Nephron progenitor cell (in vitro differentiated cells): ENCODE measurements at regions not wholly inside any gene's neighbourhood (a gene's known extent, or its start where the extent isn't known, plus 50 kb on each side); places are given as distances from the start of the nearest gene placed in this dataset.

Source experiments
- DNase-seq: peaks from one replicate; pipeline ENCODE4 v3.0.0; 2021
- H3K27ac Mint-ChIP-seq: 2 replicates; pipeline ENCODE4 v1.8.0; 2021; ENCODE audit warnings: mild to moderate bottlenecking, moderate library complexity, mixed read lengths
- H3K27me3 Mint-ChIP-seq: 2 replicates; pipeline ENCODE4 v1.8.0; 2021; ENCODE audit warnings: mild to moderate bottlenecking, low read depth, mixed read lengths; ENCODE audit not compliant: poor library complexity
- H3K36me3 Mint-ChIP-seq: 2 replicates; pipeline ENCODE4 v1.8.0; 2021; ENCODE audit warnings: low read depth, mixed read lengths
- H3K4me1 Mint-ChIP-seq: 2 replicates; pipeline ENCODE4 v1.8.0; 2021; ENCODE audit warnings: mixed read lengths
- H3K4me3 Mint-ChIP-seq: 2 replicates; pipeline ENCODE4 v1.8.0; 2021; ENCODE audit warnings: mild to moderate bottlenecking, moderate library complexity, mixed read lengths
- H3K9me3 Mint-ChIP-seq: 2 replicates; pipeline ENCODE4 v1.8.0; 2021; ENCODE audit warnings: mild to moderate bottlenecking, moderate library complexity, mixed read lengths
- TF ChIP-seq, protein P1 (sequence below): fragments of 200-600 bp; sonication (generic); IDR thresholded peaks from 2 replicates; pipeline ENCODE4 v1.5.0; 2021; ENCODE audit warnings: antibody characterized with exemption

DNA sequence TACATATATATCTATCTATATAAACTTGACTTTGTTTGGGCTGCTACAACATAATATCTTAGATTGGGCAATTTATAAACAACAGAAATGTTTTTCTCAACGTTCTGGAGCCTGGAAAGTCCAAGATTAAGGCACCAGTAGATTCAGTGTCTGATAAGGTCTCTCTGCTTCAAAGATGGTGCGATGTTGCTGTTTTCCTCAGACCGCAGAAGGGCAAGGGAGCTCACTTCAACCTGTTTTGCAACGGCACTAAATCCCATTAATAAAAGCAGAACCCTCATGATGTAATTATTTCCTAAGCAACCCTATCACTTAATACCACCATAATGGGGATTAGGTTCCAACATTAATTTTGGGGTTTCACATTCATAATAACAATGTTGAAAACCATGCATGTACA, 1134.8 kb downstream of the NSUN3 start:
- H3K9me3 Mint-ChIP-seq: no peaks in the 10 kb centered on the region
- no peak overlapping the region for H3K27ac Mint-ChIP-seq

DNA sequence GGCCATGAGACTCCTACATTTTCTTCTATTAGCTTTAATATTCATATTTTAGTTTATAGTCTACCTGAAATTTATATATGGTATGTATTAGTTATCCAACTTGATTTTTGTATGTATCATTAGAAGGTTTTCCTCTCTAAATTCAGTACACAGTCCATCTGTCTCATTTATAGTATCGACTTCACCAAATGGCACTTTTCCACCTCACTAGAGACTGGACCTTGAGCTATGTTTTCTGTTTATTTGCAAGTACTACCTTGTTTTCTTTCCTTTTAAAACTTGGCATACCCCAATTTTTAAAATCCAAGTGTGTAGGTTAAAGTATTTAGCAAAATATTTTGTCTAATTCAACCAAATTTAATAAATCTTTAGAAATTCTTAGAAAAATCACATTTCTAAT, 1137.5 kb downstream of the NSUN3 start:
- Mint-ChIP-seq H3K27me3 (no peaks in the 10 kb centered on the region), H3K36me3 (no peaks in the 10 kb centered on the region), H3K4me1 (no peaks in the 10 kb centered on the region), H3K27ac (no peak overlapping the region), H3K9me3 (no peaks in the 10 kb centered on the region), H3K4me3 (no peak overlapping the region)
- TF ChIP-seq, protein P1, sequence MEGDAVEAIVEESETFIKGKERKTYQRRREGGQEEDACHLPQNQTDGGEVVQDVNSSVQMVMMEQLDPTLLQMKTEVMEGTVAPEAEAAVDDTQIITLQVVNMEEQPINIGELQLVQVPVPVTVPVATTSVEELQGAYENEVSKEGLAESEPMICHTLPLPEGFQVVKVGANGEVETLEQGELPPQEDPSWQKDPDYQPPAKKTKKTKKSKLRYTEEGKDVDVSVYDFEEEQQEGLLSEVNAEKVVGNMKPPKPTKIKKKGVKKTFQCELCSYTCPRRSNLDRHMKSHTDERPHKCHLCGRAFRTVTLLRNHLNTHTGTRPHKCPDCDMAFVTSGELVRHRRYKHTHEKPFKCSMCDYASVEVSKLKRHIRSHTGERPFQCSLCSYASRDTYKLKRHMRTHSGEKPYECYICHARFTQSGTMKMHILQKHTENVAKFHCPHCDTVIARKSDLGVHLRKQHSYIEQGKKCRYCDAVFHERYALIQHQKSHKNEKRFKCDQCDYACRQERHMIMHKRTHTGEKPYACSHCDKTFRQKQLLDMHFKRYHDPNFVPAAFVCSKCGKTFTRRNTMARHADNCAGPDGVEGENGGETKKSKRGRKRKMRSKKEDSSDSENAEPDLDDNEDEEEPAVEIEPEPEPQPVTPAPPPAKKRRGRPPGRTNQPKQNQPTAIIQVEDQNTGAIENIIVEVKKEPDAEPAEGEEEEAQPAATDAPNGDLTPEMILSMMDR: no peak
- DNase-seq: no peak

More for the DNA sequence above, 1134.8 kb downstream of the NSUN3 start:
- no peaks in the 10 kb centered on the region for H3K27me3 Mint-ChIP-seq
- TF ChIP-seq, protein P1: no peak
- DNase-seq: no peak
- H3K36me3 Mint-ChIP-seq: no peaks in the 10 kb centered on the region
- no peak overlapping the region for H3K4me3 Mint-ChIP-seq
- no peaks in the 10 kb centered on the region for H3K4me1 Mint-ChIP-seq

DNA sequence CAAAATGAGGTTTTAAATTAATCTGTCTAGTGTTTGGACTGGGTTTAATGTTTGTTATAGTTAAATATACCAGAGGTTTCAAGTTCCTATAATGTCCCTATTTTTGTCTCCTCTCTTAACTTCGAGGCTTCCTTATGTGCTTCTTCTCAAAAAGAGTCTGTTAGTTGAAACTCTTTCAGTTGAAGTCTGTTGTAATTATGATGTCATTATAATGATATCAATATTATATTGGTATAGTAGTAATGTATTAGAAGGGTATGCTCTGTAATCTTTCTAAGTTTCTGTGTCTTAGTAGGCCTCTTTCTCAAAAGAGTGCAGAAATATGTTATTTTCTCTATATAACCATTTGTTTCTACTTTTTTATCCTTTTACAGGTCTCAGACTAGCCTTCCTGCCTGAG, 1148.0 kb downstream of the NSUN3 start:
- H3K4me1 Mint-ChIP-seq: no peaks in the 10 kb centered on the region
- DNase-seq: no peak
- no peaks in the 10 kb centered on the region for H3K36me3 Mint-ChIP-seq
- H3K27ac Mint-ChIP-seq: no peak overlapping the region
- no peaks in the 10 kb centered on the region for H3K27me3 Mint-ChIP-seq
- peaks cover 6% of the 10 kb centered on the region for H3K9me3 Mint-ChIP-seq
- TF ChIP-seq, protein P1: no peak
- H3K4me3 Mint-ChIP-seq: no peak overlapping the region

DNA sequence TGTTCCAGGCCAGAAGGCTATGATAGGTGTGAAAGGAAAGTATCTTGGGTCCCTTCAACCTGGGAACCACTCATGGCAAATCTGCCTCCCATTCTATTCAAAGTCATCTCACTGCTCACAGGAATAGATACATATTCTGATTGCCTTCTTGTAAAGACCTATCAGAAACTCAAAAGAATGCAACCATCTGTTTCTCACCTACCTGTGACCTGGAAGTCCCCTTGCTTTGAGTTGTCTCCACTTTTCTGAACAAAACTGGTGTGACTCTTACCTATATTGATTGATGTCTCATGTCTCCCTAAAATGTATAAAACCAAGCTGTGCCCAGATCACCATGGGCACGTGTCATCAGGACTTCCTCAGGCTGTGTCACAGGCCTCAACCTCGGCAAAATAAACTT, 1149.3 kb downstream of the NSUN3 start:
- Mint-ChIP-seq H3K36me3 (no peaks in the 10 kb centered on the region), H3K27me3 (no peaks in the 10 kb centered on the region), H3K27ac (no peak overlapping the region)

DNA sequence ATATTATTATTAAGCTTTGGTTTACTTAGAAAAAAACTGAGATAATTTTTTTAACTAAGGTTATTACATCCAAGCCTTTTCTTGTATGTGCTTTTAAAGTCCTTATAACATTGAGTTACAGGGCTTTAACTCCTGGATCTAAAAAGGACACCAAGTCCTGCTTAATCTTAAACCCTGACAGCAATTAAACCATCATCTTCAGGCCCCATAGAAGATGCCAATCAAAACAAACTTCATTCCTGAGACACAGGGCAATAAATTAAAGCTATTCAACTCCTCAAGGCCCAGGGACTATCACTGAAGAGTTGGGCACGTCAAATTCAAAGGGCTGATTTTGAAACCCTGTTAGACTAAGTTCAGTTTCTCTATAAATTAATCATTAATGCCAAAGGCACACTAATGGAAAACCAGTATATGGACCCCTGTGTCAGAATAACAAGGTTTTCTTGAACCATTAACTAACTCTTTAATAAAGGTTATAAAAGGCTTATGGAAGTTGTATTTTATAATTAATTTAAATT, 1152.6 kb downstream of the NSUN3 start:
- DNase-seq: no peak
- no peaks in the 10 kb centered on the region for H3K4me1 Mint-ChIP-seq
- peaks cover 24% of the 10 kb centered on the region for H3K9me3 Mint-ChIP-seq
- TF ChIP-seq, protein P1: no peak
- no peaks in the 10 kb centered on the region for H3K27me3 Mint-ChIP-seq
- no peak overlapping the region for H3K4me3 Mint-ChIP-seq
- H3K36me3 Mint-ChIP-seq: no peaks in the 10 kb centered on the region
- no peak overlapping the region for H3K27ac Mint-ChIP-seq

More for the DNA sequence above, 1149.3 kb downstream of the NSUN3 start:
- Mint-ChIP-seq H3K4me1 (no peaks in the 10 kb centered on the region), H3K9me3 (peaks cover 13% of the 10 kb centered on the region), H3K4me3 (no peak overlapping the region)
- TF ChIP-seq, protein P1: no peak
- DNase-seq: no peak

DNA sequence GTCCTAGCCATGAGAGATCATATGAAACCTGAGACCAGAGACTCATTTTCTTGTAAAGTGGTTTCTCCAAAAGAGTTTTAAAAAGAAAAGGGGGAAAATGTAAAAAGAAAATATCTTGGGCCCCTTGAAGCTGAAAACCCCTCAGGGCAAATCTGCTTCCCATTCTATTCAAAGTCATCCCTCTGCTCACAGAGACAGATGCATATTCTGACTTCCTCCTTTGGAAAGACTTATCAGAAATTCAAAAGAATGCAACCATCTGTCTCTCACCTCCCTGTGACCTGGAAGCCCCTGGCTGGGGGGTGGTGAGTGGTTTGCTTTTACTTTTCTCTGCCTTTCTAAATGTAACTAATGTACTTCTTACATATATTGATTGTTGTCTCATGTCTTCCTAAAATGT, 1154.8 kb downstream of the NSUN3 start:
- DNase-seq: no peak
- H3K36me3 Mint-ChIP-seq: no peaks in the 10 kb centered on the region
- H3K9me3 Mint-ChIP-seq: peaks cover 24% of the 10 kb centered on the region
- H3K27ac Mint-ChIP-seq: no peak overlapping the region
- no peaks in the 10 kb centered on the region for H3K27me3 Mint-ChIP-seq
- TF ChIP-seq, protein P1: no peak
- no peaks in the 10 kb centered on the region for H3K4me1 Mint-ChIP-seq
- H3K4me3 Mint-ChIP-seq: no peak overlapping the region
